K562 (cell line): ENCODE measurements at regions not wholly inside any gene's neighbourhood (a gene's known extent, or its start where the extent isn't known, plus 50 kb on each side); places are given as distances from the start of the nearest gene placed in this dataset.

Experiments
- ATAC-seq: fragments of 200-7000 bp; cut with Tn5 transposase; 3 replicates; pipeline ENCODE4 v1.9.1; 2020; ENCODE audit warnings: moderate library complexity
- BruUV-seq: library from RNA; stranded (reverse); fragments of 400-500 nt; replicated peaks from 2 replicates; lab custom pipeline; 2021; lab: Mats Ljungman, UMichigan
- CTCF ChIA-PET: fragments of 300-600 bp; formaldehyde crosslinking; extraction: SDS; loops from one replicate; lab custom pipeline; 2021; ENCODE audit warnings: low intra/inter-chr PET ratio; lab: Yijun Ruan, JAX
- POLR2A ChIA-PET: fragments of 300-600, 350-650 bp; sonication (Branson Sonifier 250); formaldehyde crosslinking; extraction: SDS; loops from one replicate; lab custom pipeline; 2021; ENCODE audit warnings: antibody characterized with exemption, inconsistent platforms; lab: Yijun Ruan, JAX
- DNase-seq, 4 experiments: peaks; one replicate each; pipeline versions ENCODE4 v3.0.0 to v3.0.0-alpha.2; 2011 to 2018; ENCODE audit warnings: low spot score in 3 of 4, mixed read lengths in 3 of 4; ENCODE audit errors: extremely low read depth in 1 of 4
- FAIRE-seq: peaks from 2 replicates; lab custom pipeline; 2011; peaks lifted over from hg19 to GRCh38; lab: Jason Lieb, UNC
- H2AFZ ChIP-seq: 2 replicates; pipeline ENCODE4 v1.6.0; 2011; ENCODE audit warnings: low read depth, low read length, control low read depth, inconsistent platforms
- H3K27ac ChIP-seq: fragments of 200-600 bp; 3 replicates; pipeline ENCODE4 v1.8.0; 2011; ENCODE audit warnings: low read depth, mild to moderate bottlenecking, control low read depth, inconsistent platforms, low read length, moderate library complexity, mixed read lengths; ENCODE audit errors: extremely low read depth
- H3K27me3 ChIP-seq, 2 experiments: fragments of 300-600 bp in 1 of 2; 2 replicates in 1 of 2; 3 replicates in 1 of 2; pipeline versions ENCODE4 v1.6.0 to v1.8.0; 2011; ENCODE audit warnings: inconsistent platforms in 2 of 2, low read length in 2 of 2, mild to moderate bottlenecking in 1 of 2, mixed read lengths in 1 of 2, moderate library complexity in 1 of 2; ENCODE audit not compliant: control insufficient read depth in 2 of 2, insufficient read depth in 2 of 2
- H3K36me3 ChIP-seq: fragments of 300-600 bp; 3 replicates; pipeline ENCODE4 v1.8.0; 2011; ENCODE audit warnings: mild to moderate bottlenecking, low read length, inconsistent platforms; ENCODE audit not compliant: control insufficient read depth, insufficient read depth
- H3K4me1 ChIP-seq, 2 experiments: fragments of 200-600 bp in 1 of 2; replicated peaks in 1 of 2; 2 replicates in 1 of 2; 3 replicates in 1 of 2; pipeline versions ENCODE4 v1.5.1 to v1.8.0; 2011; ENCODE audit warnings: inconsistent platforms in 2 of 2, low read length in 2 of 2, mild to moderate bottlenecking in 1 of 2, mixed read lengths in 1 of 2, moderate library complexity in 1 of 2; ENCODE audit not compliant: control insufficient read depth in 2 of 2, insufficient read depth in 2 of 2
- H3K4me2 ChIP-seq: 2 replicates; pipeline ENCODE4 v1.6.1; 2011; ENCODE audit warnings: low read length, control low read depth, inconsistent platforms, mixed read lengths; ENCODE audit not compliant: insufficient read depth
- H3K4me3 ChIP-seq: fragments of 200-600 bp; sonication (generic), shearing (Covaris generic); 2 replicates; pipeline ENCODE4 v1.5.1; 2016; ENCODE audit warnings: control low read depth, inconsistent platforms
- H3K79me2 ChIP-seq: fragments of 200-600 bp; 3 replicates; pipeline ENCODE4 v1.8.0; 2011; ENCODE audit warnings: low read length, inconsistent platforms; ENCODE audit not compliant: control insufficient read depth, insufficient read depth
- H3K9ac ChIP-seq, 2 experiments: 2 replicates each; pipeline versions ENCODE4 v1.6.0 to v1.6.1; 2011; ENCODE audit warnings: low read depth in 2 of 2, low read length in 2 of 2, control low read depth in 1 of 2, inconsistent platforms in 1 of 2, mild to moderate bottlenecking in 1 of 2, mixed read lengths in 1 of 2; ENCODE audit not compliant: insufficient read depth in 1 of 2
- H3K9me1 ChIP-seq: one replicate; pipeline ENCODE4 v1.6.0; 2011; ENCODE audit warnings: inconsistent platforms, mild to moderate bottlenecking, low read length, moderate library complexity; ENCODE audit not compliant: control insufficient read depth, insufficient read depth
- H3K9me3 ChIP-seq: replicated peaks from 2 replicates; pipeline ENCODE4 v1.5.1; 2011; ENCODE audit warnings: low read depth, low read length, inconsistent platforms; ENCODE audit not compliant: control insufficient read depth, insufficient read depth
- H4K20me1 ChIP-seq: replicated peaks from 2 replicates; pipeline ENCODE4 v1.6.1; 2011; ENCODE audit warnings: low read length, inconsistent platforms, mixed read lengths; ENCODE audit not compliant: control insufficient read depth, insufficient read depth
- FOXA1 ChIP-seq: fragments of 450-650 bp; IDR thresholded peaks from 2 replicates; pipeline ENCODE4 v1.6.1; 2016; ENCODE audit warnings: mild to moderate bottlenecking, borderline replicate concordance
- POLR2B ChIP-seq: fragments of 450-650 bp; IDR thresholded peaks from 2 replicates; pipeline ENCODE4 v1.6.1; 2018; ENCODE audit warnings: low read depth; ENCODE audit not compliant: partially characterized antibody
- ZC3H8 ChIP-seq: fragments of 450-650 bp; IDR thresholded peaks from 2 replicates; pipeline ENCODE4 v1.6.1; 2017
- ZNF165 ChIP-seq: fragments of 250-450 bp; sonication (Bioruptor Pico); IDR thresholded peaks from 2 replicates; pipeline ENCODE4 v1.4.0; 2020; ENCODE audit warnings: borderline replicate concordance
- ZNF318 ChIP-seq, 2 experiments: fragments of 450-650 bp; IDR thresholded peaks; 2 replicates each; pipeline ENCODE4 v1.6.1; 2016; ENCODE audit warnings: mild to moderate bottlenecking in 2 of 2, borderline replicate concordance in 1 of 2, low read depth in 1 of 2, moderate library complexity in 1 of 2
- WGBS: fragments of 100-300 bp; shearing (Covaris generic); methylation state at CpG from one replicate; pipeline ENCODE4 v1.1.6; 2016; ENCODE audit warnings: low coverage, mixed read lengths; ENCODE audit not compliant: insufficient coverage; ENCODE audit errors: missing lambda C conversion rate; 5-methylcytosine and 5-hydroxymethylcytosine counted together
- in situ Hi-C: fragments of 300-500 bp; cut with MboI; formaldehyde crosslinking; loops from 4 replicates; pipeline ENCODE4 v1.15.0; 2018; ENCODE audit warnings: inconsistent platforms, mixed read lengths
- intact Hi-C: fragments of 100-400 bp; cut with micrococcal nuclease; formaldehyde crosslinking; loops from 2 replicates; pipeline ENCODE4 v1.14.2; 2022
- TF ChIP-seq, protein P1 (sequence below): sonication (generic); formaldehyde crosslinking; IDR thresholded peaks from 2 replicates; pipeline ENCODE4 v1.8.0; 2022; ENCODE audit warnings: missing genetic modification reagents, mild to moderate bottlenecking, borderline replicate concordance

- no peak for ATAC-seq
- ChIA-PET CTCF (no interaction called here), POLR2A (no interaction called here)
- H3K4me3 ChIP-seq = no peak overlapping the region
- H4K20me1 ChIP-seq = no peaks in the 10 kb centered on the region
- no peak overlapping the region for H3K9ac ChIP-seq
- 0% methylated on average over 1 of the region's 1 CpG for WGBS
- in situ Hi-C loops (no loop called here), intact Hi-C loops (no loop called here)
- H3K9me3 ChIP-seq = no peaks in the 10 kb centered on the region
- no peaks in the 10 kb centered on the region for H3K27me3 ChIP-seq
- no peak overlapping the region for H3K27ac ChIP-seq
- no peaks in the 10 kb centered on the region for H3K9me1 ChIP-seq
- BruUV-seq = no TSS peak
- TF ChIP-seq ZC3H8 (no peak), FOXA1 (no peak), ZNF165 (no peak), POLR2B (no peak)
- TF ChIP-seq, protein P1, sequence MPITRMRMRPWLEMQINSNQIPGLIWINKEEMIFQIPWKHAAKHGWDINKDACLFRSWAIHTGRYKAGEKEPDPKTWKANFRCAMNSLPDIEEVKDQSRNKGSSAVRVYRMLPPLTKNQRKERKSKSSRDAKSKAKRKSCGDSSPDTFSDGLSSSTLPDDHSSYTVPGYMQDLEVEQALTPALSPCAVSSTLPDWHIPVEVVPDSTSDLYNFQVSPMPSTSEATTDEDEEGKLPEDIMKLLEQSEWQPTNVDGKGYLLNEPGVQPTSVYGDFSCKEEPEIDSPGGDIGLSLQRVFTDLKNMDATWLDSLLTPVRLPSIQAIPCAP (CRISPR knock-in tag) = no peak
- TF ChIP-seq, all 486 proteins: peak for 0
- no peak overlapping the region for H2AFZ ChIP-seq
- DNase-seq (no peak), FAIRE-seq (no peak)
- H3K79me2 ChIP-seq = no peaks in the 10 kb centered on the region
- no peaks in the 10 kb centered on the region for H3K36me3 ChIP-seq
- H3K4me2 ChIP-seq = no peak overlapping the region
- no peaks in the 10 kb centered on the region for H3K4me1 ChIP-seq
Observed at GRCh38 chr2:153214337-153214736, 264.2 kb downstream of the RPRM start.

DNA sequence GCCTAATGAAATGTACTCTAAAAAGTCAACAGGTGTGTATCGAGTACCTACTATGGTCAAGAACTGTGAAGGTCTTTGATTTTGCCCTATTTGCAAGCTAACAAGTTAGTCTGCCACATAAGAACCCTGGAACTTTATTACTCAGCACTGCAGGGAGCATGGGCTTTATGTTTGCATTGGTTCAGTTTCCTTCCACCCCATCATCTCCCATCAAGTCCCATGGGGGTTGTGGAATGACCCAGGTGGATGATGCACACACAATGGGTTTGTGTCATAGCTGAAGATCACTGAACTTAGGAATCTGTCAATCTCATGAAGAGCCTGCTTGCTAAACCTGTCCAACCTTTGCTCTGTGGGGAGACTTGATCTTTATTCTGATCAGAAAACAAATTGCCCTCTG lies 265.5 kb downstream of the RPRM start:
- Histone ChIP-seq H3K27ac (no peak overlapping the region), H3K9me1 (no peaks in the 10 kb centered on the region), H3K4me2 (no peak overlapping the region), H2AFZ (no peak overlapping the region), H3K27me3 (no peaks in the 10 kb centered on the region), H3K4me3 (no peak overlapping the region), H3K79me2 (no peaks in the 10 kb centered on the region), H3K36me3 (no peaks in the 10 kb centered on the region), H4K20me1 (no peaks in the 10 kb centered on the region), H3K9ac (no peak overlapping the region), H3K9me3 (no peaks in the 10 kb centered on the region), H3K4me1 (no peaks in the 10 kb centered on the region)
- BruUV-seq = no TSS peak
- POLR2A ChIA-PET = interaction anchor here (0.7 kb wide), 1 partner anchor 287 kb away, joined by 3 read pairs; no protein-coding TSS in a partner anchor
- DNase-seq (no peak), FAIRE-seq (no peak), ATAC-seq (no peak)
- intact Hi-C loops = no loop called here
- no peak for TF ChIP-seq ZNF318 (IDR thresholded peaks at IDR 0.05; ENCODE audit: borderline replicate concordance in 1 of 2, low read depth in 1 of 2)
- CTCF ChIA-PET = no interaction called here
- WGBS = 4% methylated on average over 1 of the region's 1 CpG
- in situ Hi-C loops = no loop called here
